ENCODE measurements at regions not wholly inside any gene's neighbourhood (a gene's known extent, or its start where the extent isn't known, plus 50 kb on each side); places are given as distances from the start of the nearest gene placed in this dataset.
A peak's percentile ranks its signal among the peaks of the same experiment; 100 is the strongest.
"Not testable (repeated sequence)": the region's sequence is repeated elsewhere in the genome, so short reads cannot be mapped to it uniquely, and the experiment has no call there.

GRCh38 chr5:84961193-84961592 is 576.5 kb upstream of the EDIL3 start:
- no peak for TF ChIP-seq POLR2A (IDR thresholded peaks at IDR 0.05; ENCODE audit: low read depth, low read length)
- no peak for DNase-seq (ENCODE audit: insufficient read length, low spot score)
- no peak for FAIRE-seq

- TF ChIP-seq POLR2A (IDR thresholded peaks at IDR 0.05; ENCODE audit: low read depth, low read length), result no peak
- FAIRE-seq (no peak), DNase-seq (ENCODE audit: insufficient read length, low spot score) (no peak)
These were observed 577.2 kb upstream of the EDIL3 start for GRCh38 chr5:84961903-84962302.

- TF ChIP-seq POLR2A (IDR thresholded peaks at IDR 0.05; ENCODE audit: low read depth, low read length), result no peak
- no peak for DNase-seq (ENCODE audit: insufficient read length, low spot score)
- no peak for FAIRE-seq
These were observed 598.4 kb upstream of the EDIL3 start for GRCh38 chr5:84983093-84983492.

GRCh38 chr5:84985148-84985547 is 600.5 kb upstream of the EDIL3 start:
- TF ChIP-seq POLR2A (IDR thresholded peaks at IDR 0.05; ENCODE audit: low read depth, low read length), result no peak
- FAIRE-seq (peak; percentile 6), DNase-seq (ENCODE audit: insufficient read length, low spot score) (no peak)

- no peak for FAIRE-seq
- no peak for TF ChIP-seq POLR2A (IDR thresholded peaks at IDR 0.05; ENCODE audit: low read depth, low read length)
These were observed 602.0 kb upstream of the EDIL3 start for GRCh38 chr5:84986688-84987087.

GRCh38 chr5:85000671-85001070 is 616.0 kb upstream of the EDIL3 start:
- DNase-seq (ENCODE audit: insufficient read length, low spot score) (peak; percentile 2), FAIRE-seq (no peak)
- TF ChIP-seq POLR2A (IDR thresholded peaks at IDR 0.05; ENCODE audit: low read depth, low read length), result no peak

More at GRCh38 chr5:84986688-84987087, 602.0 kb upstream of the EDIL3 start:
- no peak for DNase-seq (ENCODE audit: insufficient read length, low spot score)

GRCh38 chr5:85002026-85002425 is 617.3 kb upstream of the EDIL3 start:
- not testable (repeated sequence) for DNase-seq (ENCODE audit: insufficient read length, low spot score); FAIRE-seq

- TF ChIP-seq POLR2A (IDR thresholded peaks at IDR 0.05; ENCODE audit: low read depth, low read length), result no peak
- no peak for FAIRE-seq
- DNase-seq (ENCODE audit: insufficient read length, low spot score), result no peak
These were observed 625.4 kb upstream of the EDIL3 start for GRCh38 chr5:85010014-85010562.

GRCh38 chr5:85017261-85017660 is 632.6 kb upstream of the EDIL3 start:
- FAIRE-seq (no peak), DNase-seq (ENCODE audit: insufficient read length, low spot score) (no peak)
- TF ChIP-seq POLR2A (IDR thresholded peaks at IDR 0.05; ENCODE audit: low read depth, low read length), result no peak

- FAIRE-seq (no peak), DNase-seq (ENCODE audit: insufficient read length, low spot score) (no peak)
- TF ChIP-seq POLR2A (IDR thresholded peaks at IDR 0.05; ENCODE audit: low read depth, low read length), result no peak
These were observed 645.8 kb upstream of the EDIL3 start for GRCh38 chr5:85030316-85031084.

GRCh38 chr5:85049020-85049419 is 664.3 kb upstream of the EDIL3 start:
- TF ChIP-seq POLR2A (IDR thresholded peaks at IDR 0.05; ENCODE audit: low read depth, low read length), result no peak
- FAIRE-seq, result peak; percentile 72
- DNase-seq (ENCODE audit: insufficient read length, low spot score), result peak; percentile 1

- no peak for DNase-seq (ENCODE audit: insufficient read length, low spot score)
These were observed 668.1 kb upstream of the EDIL3 start for GRCh38 chr5:85052826-85053225.

GRCh38 chr5:85069659-85070640 is 685.3 kb upstream of the EDIL3 start:
- no peak for TF ChIP-seq POLR2A (IDR thresholded peaks at IDR 0.05; ENCODE audit: low read depth, low read length)
- FAIRE-seq (no peak), DNase-seq (ENCODE audit: insufficient read length, low spot score) (no peak)

More at GRCh38 chr5:85052826-85053225, 668.1 kb upstream of the EDIL3 start:
- TF ChIP-seq POLR2A (IDR thresholded peaks at IDR 0.05; ENCODE audit: low read depth, low read length), result no peak
- no peak for FAIRE-seq

- FAIRE-seq (no peak), DNase-seq (ENCODE audit: insufficient read length, low spot score) (no peak)
- no peak for TF ChIP-seq POLR2A (IDR thresholded peaks at IDR 0.05; ENCODE audit: low read depth, low read length)
These were observed 692.9 kb upstream of the EDIL3 start for GRCh38 chr5:85077581-85077980.

All from H54 (cell line).